K562 (cell line): ENCODE measurements at regions not wholly inside any gene's neighbourhood (a gene's known extent, or its start where the extent isn't known, plus 50 kb on each side); places are given as distances from the start of the nearest gene placed in this dataset.

Experiments used
- ATAC-seq: fragments of 200-7000 bp; cut with Tn5 transposase; 3 replicates; pipeline ENCODE4 v1.9.1; 2020; ENCODE audit warnings: moderate library complexity
- BruUV-seq: library from RNA; stranded (reverse); fragments of 400-500 nt; replicated peaks from 2 replicates; lab custom pipeline; 2021; lab: Mats Ljungman, UMichigan
- CTCF ChIA-PET: fragments of 300-600 bp; formaldehyde crosslinking; extraction: SDS; loops from one replicate; lab custom pipeline; 2021; ENCODE audit warnings: low intra/inter-chr PET ratio; lab: Yijun Ruan, JAX
- POLR2A ChIA-PET: fragments of 300-600, 350-650 bp; sonication (Branson Sonifier 250); formaldehyde crosslinking; extraction: SDS; loops from one replicate; lab custom pipeline; 2021; ENCODE audit warnings: antibody characterized with exemption, inconsistent platforms; lab: Yijun Ruan, JAX
- DNase-seq, 4 experiments: peaks; one replicate each; pipeline versions ENCODE4 v3.0.0 to v3.0.0-alpha.2; 2011 to 2018; ENCODE audit warnings: low spot score in 3 of 4, mixed read lengths in 3 of 4; ENCODE audit errors: extremely low read depth in 1 of 4
- FAIRE-seq: peaks from 2 replicates; lab custom pipeline; 2011; peaks lifted over from hg19 to GRCh38; lab: Jason Lieb, UNC
- H2AFZ ChIP-seq: 2 replicates; pipeline ENCODE4 v1.6.0; 2011; ENCODE audit warnings: low read depth, low read length, control low read depth, inconsistent platforms
- H3K27ac ChIP-seq: fragments of 200-600 bp; 3 replicates; pipeline ENCODE4 v1.8.0; 2011; ENCODE audit warnings: low read depth, mild to moderate bottlenecking, control low read depth, inconsistent platforms, low read length, moderate library complexity, mixed read lengths; ENCODE audit errors: extremely low read depth
- H3K27me3 ChIP-seq, 2 experiments: fragments of 300-600 bp in 1 of 2; 2 replicates in 1 of 2; 3 replicates in 1 of 2; pipeline versions ENCODE4 v1.6.0 to v1.8.0; 2011; ENCODE audit warnings: inconsistent platforms in 2 of 2, low read length in 2 of 2, mild to moderate bottlenecking in 1 of 2, mixed read lengths in 1 of 2, moderate library complexity in 1 of 2; ENCODE audit not compliant: control insufficient read depth in 2 of 2, insufficient read depth in 2 of 2
- H3K36me3 ChIP-seq: fragments of 300-600 bp; 3 replicates; pipeline ENCODE4 v1.8.0; 2011; ENCODE audit warnings: mild to moderate bottlenecking, low read length, inconsistent platforms; ENCODE audit not compliant: control insufficient read depth, insufficient read depth
- H3K4me1 ChIP-seq, 2 experiments: fragments of 200-600 bp in 1 of 2; replicated peaks in 1 of 2; 2 replicates in 1 of 2; 3 replicates in 1 of 2; pipeline versions ENCODE4 v1.5.1 to v1.8.0; 2011; ENCODE audit warnings: inconsistent platforms in 2 of 2, low read length in 2 of 2, mild to moderate bottlenecking in 1 of 2, mixed read lengths in 1 of 2, moderate library complexity in 1 of 2; ENCODE audit not compliant: control insufficient read depth in 2 of 2, insufficient read depth in 2 of 2
- H3K4me2 ChIP-seq: 2 replicates; pipeline ENCODE4 v1.6.1; 2011; ENCODE audit warnings: low read length, control low read depth, inconsistent platforms, mixed read lengths; ENCODE audit not compliant: insufficient read depth
- H3K4me3 ChIP-seq: fragments of 200-600 bp; sonication (generic), shearing (Covaris generic); 2 replicates; pipeline ENCODE4 v1.5.1; 2016; ENCODE audit warnings: control low read depth, inconsistent platforms
- H3K79me2 ChIP-seq: fragments of 200-600 bp; 3 replicates; pipeline ENCODE4 v1.8.0; 2011; ENCODE audit warnings: low read length, inconsistent platforms; ENCODE audit not compliant: control insufficient read depth, insufficient read depth
- H3K9ac ChIP-seq, 2 experiments: 2 replicates each; pipeline versions ENCODE4 v1.6.0 to v1.6.1; 2011; ENCODE audit warnings: low read depth in 2 of 2, low read length in 2 of 2, control low read depth in 1 of 2, inconsistent platforms in 1 of 2, mild to moderate bottlenecking in 1 of 2, mixed read lengths in 1 of 2; ENCODE audit not compliant: insufficient read depth in 1 of 2
- H3K9me1 ChIP-seq: one replicate; pipeline ENCODE4 v1.6.0; 2011; ENCODE audit warnings: inconsistent platforms, mild to moderate bottlenecking, low read length, moderate library complexity; ENCODE audit not compliant: control insufficient read depth, insufficient read depth
- H3K9me3 ChIP-seq: replicated peaks from 2 replicates; pipeline ENCODE4 v1.5.1; 2011; ENCODE audit warnings: low read depth, low read length, inconsistent platforms; ENCODE audit not compliant: control insufficient read depth, insufficient read depth
- H4K20me1 ChIP-seq: replicated peaks from 2 replicates; pipeline ENCODE4 v1.6.1; 2011; ENCODE audit warnings: low read length, inconsistent platforms, mixed read lengths; ENCODE audit not compliant: control insufficient read depth, insufficient read depth
- CEBPG ChIP-seq, 3 experiments: fragments of 200-800 bp in 1 of 3; sonication (Bioruptor generic) in 1 of 3; sonication (generic) in 1 of 3; formaldehyde crosslinking in 1 of 3; IDR thresholded peaks in 2 of 3; conservative IDR thresholded peaks in 1 of 3; 2 replicates each; pipeline versions ENCODE4 v1.6.1 to v1.8.0; 2016 to 2022; ENCODE audit warnings: missing compliant biosample characterization in 2 of 3, missing genetic modification characterization in 2 of 3, mild to moderate bottlenecking in 1 of 3, missing genetic modification reagents in 1 of 3
- ELF4 ChIP-seq: fragments of 450-650 bp; formaldehyde crosslinking; IDR thresholded peaks from 2 replicates; pipeline ENCODE4 v1.4.0; 2022; ENCODE audit warnings: missing genetic modification characterization
- EZH2 ChIP-seq: IDR thresholded peaks from 2 replicates; pipeline ENCODE4 v1.6.1; 2012; ENCODE audit warnings: low read depth, mild to moderate bottlenecking, inconsistent platforms, low read length, borderline replicate concordance
- FOSL1 ChIP-seq: fragments of 200-800 bp; sonication (Bioruptor generic); conservative IDR thresholded peaks from 2 replicates; pipeline ENCODE4 v1.6.1; 2016; ENCODE audit warnings: missing genetic modification characterization, missing compliant biosample characterization
- FOXA1 ChIP-seq: fragments of 450-650 bp; IDR thresholded peaks from 2 replicates; pipeline ENCODE4 v1.6.1; 2016; ENCODE audit warnings: mild to moderate bottlenecking, borderline replicate concordance
- HMGN3 ChIP-seq: IDR thresholded peaks from 2 replicates; pipeline ENCODE4 v1.6.1; 2011; ENCODE audit warnings: borderline replicate concordance, low read depth, mild to moderate bottlenecking, mixed read lengths, low read length; ENCODE audit not compliant: insufficient read length; ENCODE audit errors: extremely low read depth
- NCOR1 ChIP-seq: fragments of 450-650 bp; IDR thresholded peaks from 2 replicates; pipeline ENCODE4 v1.6.1; 2016; ENCODE audit warnings: mild to moderate bottlenecking, moderate library complexity
- PHB2 ChIP-seq: fragments of 450-650 bp; IDR thresholded peaks from 2 replicates; pipeline ENCODE4 v1.6.1; 2017; ENCODE audit warnings: low read depth
- SMARCE1 ChIP-seq: fragments of 450-650 bp; IDR thresholded peaks from 2 replicates; pipeline ENCODE4 v1.7.1; 2016; ENCODE audit warnings: mild to moderate bottlenecking
- SNIP1 ChIP-seq: fragments of 450-650 bp; IDR thresholded peaks from 2 replicates; pipeline ENCODE4 v1.7.1; 2017; ENCODE audit warnings: low read depth, mild to moderate bottlenecking
- ZNF324 ChIP-seq: fragments of 250-450 bp; sonication (Bioruptor Pico); IDR thresholded peaks from 2 replicates; pipeline ENCODE4 v1.4.0; 2020; ENCODE audit warnings: mild to moderate bottlenecking
- ZNF384 ChIP-seq: IDR thresholded peaks from 2 replicates; pipeline ENCODE4 v1.6.1; 2012; ENCODE audit warnings: low read depth, low read length, improper control_type of control experiment
- WGBS: fragments of 100-300 bp; shearing (Covaris generic); methylation state at CpG from one replicate; pipeline ENCODE4 v1.1.6; 2016; ENCODE audit warnings: low coverage, mixed read lengths; ENCODE audit not compliant: insufficient coverage; ENCODE audit errors: missing lambda C conversion rate; 5-methylcytosine and 5-hydroxymethylcytosine counted together
- in situ Hi-C: fragments of 300-500 bp; cut with MboI; formaldehyde crosslinking; loops from 4 replicates; pipeline ENCODE4 v1.15.0; 2018; ENCODE audit warnings: inconsistent platforms, mixed read lengths
- intact Hi-C: fragments of 100-400 bp; cut with micrococcal nuclease; formaldehyde crosslinking; loops from 2 replicates; pipeline ENCODE4 v1.14.2; 2022
- TF ChIP-seq, protein P1 (sequence below): sonication (generic); formaldehyde crosslinking; IDR thresholded peaks from 2 replicates; pipeline ENCODE4 v1.8.1; 2023; ENCODE audit warnings: missing genetic modification reagents, mild to moderate bottlenecking, borderline replicate concordance

DNA sequence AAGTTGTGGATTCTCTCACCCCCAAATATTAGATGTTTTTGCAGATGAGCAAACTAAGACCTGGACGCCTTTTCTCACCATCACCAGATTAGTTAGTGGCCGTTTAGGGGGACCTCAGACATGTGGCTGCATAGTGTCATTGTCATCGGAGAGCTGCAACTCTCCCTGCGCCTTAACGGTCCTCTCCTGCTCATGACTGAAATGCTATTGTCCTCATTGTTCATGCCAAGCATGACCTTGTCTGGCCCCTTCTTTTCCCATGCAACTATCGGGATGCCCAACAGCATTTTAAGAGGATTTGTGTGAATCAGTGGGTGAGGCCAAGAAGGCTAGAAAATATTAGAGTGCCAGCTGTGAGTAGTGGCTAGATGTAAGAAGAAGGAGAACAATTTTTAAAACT is 174.2 kb downstream of the SOCS6 start:
- H3K4me3 ChIP-seq, result no peak overlapping the region
- no peak overlapping the region for H3K27ac ChIP-seq
- no peak for DNase-seq
- no peak overlapping the region for H3K4me2 ChIP-seq
- 64% methylated on average over 6 of the region's 6 CpGs for WGBS
- no peak for FAIRE-seq
- ChIA-PET POLR2A (no interaction called here), CTCF (no interaction called here)
- H2AFZ ChIP-seq, result peak overlapping the region; percentile 87; the same call in 1 of the 2 replicates
- no peak for ATAC-seq
- H3K27me3 ChIP-seq, result no peaks in the 10 kb centered on the region
- in situ Hi-C loops (no loop called here), intact Hi-C loops (no loop called here)
- TF ChIP-seq HMGN3 (no peak), ZNF324 (no peak)
- H3K9ac ChIP-seq, result no peak overlapping the region
- H3K9me1 ChIP-seq, result no peaks in the 10 kb centered on the region
- BruUV-seq, result no TSS peak
- no peaks in the 10 kb centered on the region for H3K9me3 ChIP-seq
- H4K20me1 ChIP-seq, result no peaks in the 10 kb centered on the region
- H3K79me2 ChIP-seq, result no peaks in the 10 kb centered on the region
- H3K4me1 ChIP-seq, result peaks cover 11 to 24% of the 10 kb centered on the region in 2 experiments
- no peaks in the 10 kb centered on the region for H3K36me3 ChIP-seq

DNA sequence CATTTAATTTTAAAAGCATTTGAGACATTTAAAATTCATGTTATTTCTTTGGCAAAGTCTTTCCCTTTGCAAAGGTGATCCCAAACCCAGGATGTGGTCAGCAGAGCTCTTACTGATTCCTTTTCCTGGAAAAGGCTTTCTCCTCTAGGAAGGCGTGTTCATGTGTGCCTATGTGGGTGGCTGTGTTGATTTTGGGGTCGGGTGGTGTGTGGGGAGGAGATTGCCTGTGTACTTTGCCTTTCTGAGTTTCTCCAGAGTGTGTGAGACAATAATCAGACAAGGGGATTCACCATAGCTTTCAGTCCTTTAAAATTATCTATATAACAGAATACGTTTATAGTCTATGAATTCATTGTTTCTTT is 173.2 kb downstream of the SOCS6 start:
- peak; percentile 86 for FAIRE-seq
- peak; percentile 75 for ATAC-seq
- no peak for TF ChIP-seq FOSL1 (tag)
- peak; percentile 27; the same call in 1 of the 2 replicates for TF ChIP-seq FOXA1
- no peak for TF ChIP-seq CEBPG (CRISPR knock-in tag; IDR thresholded peaks at IDR 0.05)
- no peak for TF ChIP-seq CEBPG (tag; conservative IDR thresholded peaks at IDR 0.05 in 1 of 2, IDR thresholded peaks at IDR 0.05 in 1 of 2)
- no peak for TF ChIP-seq ZNF384
- TF ChIP-seq, protein P1, sequence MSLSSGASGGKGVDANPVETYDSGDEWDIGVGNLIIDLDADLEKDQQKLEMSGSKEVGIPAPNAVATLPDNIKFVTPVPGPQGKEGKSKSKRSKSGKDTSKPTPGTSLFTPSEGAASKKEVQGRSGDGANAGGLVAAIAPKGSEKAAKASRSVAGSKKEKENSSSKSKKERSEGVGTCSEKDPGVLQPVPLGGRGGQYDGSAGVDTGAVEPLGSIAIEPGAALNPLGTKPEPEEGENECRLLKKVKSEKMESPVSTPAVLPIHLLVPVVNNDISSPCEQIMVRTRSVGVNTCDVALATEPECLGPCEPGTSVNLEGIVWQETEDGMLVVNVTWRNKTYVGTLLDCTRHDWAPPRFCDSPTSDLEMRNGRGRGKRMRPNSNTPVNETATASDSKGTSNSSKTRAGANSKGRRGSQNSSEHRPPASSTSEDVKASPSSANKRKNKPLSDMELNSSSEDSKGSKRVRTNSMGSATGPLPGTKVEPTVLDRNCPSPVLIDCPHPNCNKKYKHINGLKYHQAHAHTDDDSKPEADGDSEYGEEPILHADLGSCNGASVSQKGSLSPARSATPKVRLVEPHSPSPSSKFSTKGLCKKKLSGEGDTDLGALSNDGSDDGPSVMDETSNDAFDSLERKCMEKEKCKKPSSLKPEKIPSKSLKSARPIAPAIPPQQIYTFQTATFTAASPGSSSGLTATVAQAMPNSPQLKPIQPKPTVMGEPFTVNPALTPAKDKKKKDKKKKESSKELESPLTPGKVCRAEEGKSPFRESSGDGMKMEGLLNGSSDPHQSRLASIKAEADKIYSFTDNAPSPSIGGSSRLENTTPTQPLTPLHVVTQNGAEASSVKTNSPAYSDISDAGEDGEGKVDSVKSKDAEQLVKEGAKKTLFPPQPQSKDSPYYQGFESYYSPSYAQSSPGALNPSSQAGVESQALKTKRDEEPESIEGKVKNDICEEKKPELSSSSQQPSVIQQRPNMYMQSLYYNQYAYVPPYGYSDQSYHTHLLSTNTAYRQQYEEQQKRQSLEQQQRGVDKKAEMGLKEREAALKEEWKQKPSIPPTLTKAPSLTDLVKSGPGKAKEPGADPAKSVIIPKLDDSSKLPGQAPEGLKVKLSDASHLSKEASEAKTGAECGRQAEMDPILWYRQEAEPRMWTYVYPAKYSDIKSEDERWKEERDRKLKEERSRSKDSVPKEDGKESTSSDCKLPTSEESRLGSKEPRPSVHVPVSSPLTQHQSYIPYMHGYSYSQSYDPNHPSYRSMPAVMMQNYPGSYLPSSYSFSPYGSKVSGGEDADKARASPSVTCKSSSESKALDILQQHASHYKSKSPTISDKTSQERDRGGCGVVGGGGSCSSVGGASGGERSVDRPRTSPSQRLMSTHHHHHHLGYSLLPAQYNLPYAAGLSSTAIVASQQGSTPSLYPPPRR, result no peak
- TF ChIP-seq EZH2, result no peak
- TF ChIP-seq PHB2, result no peak
- TF ChIP-seq ELF4 (CRISPR knock-in tag), result no peak
- no peak for TF ChIP-seq SNIP1
- 0 out of 2 replicates have a peak, but pooled peaks have one; percentile 21 for TF ChIP-seq NCOR1
- no peak for TF ChIP-seq SMARCE1

More for the DNA sequence above, 173.2 kb downstream of the SOCS6 start:
- Histone ChIP-seq H3K36me3 (no peaks in the 10 kb centered on the region), H3K27ac (peak overlapping the region; percentile 82), H4K20me1 (no peaks in the 10 kb centered on the region), H3K79me2 (no peaks in the 10 kb centered on the region), H2AFZ (peak overlapping the region; percentile 87), H3K4me1 (peaks cover 11 to 24% of the 10 kb centered on the region in 2 experiments), H3K9ac (peak overlapping the region in 1 of 2 experiments; percentile 46; a peak in 3 of 4 replicates), H3K4me2 (peak overlapping the region; percentile 43), H3K9me3 (no peaks in the 10 kb centered on the region), H3K27me3 (no peaks in the 10 kb centered on the region), H3K4me3 (no peak overlapping the region), H3K9me1 (no peaks in the 10 kb centered on the region)
- intact Hi-C loops, result no loop called here
- peak in 3 of 4 experiments; percentile 6 to 71 (median 36) for DNase-seq
- in situ Hi-C loops, result no loop called here
- POLR2A ChIA-PET, result no interaction called here
- CTCF ChIA-PET, result no interaction called here
- BruUV-seq, result no TSS peak
- WGBS, result 0% methylated on average over 3 of the region's 3 CpGs
